Breast epithelium (tissue), 3 donors: ENCODE measurements at regions not wholly inside any gene's neighbourhood (a gene's known extent, or its start where the extent isn't known, plus 50 kb on each side); places are given as distances from the start of the nearest gene placed in this dataset.

ENCODE experiments used
- CTCF ChIP-seq, 3 donors: fragments of 450-650 bp; IDR thresholded peaks; one replicate each; pipeline ENCODE4 v1.5.1; 2016 to 2017; ENCODE audit warnings: antibody characterized with exemption in 3 of 3, mild to moderate bottlenecking in 3 of 3, moderate library complexity in 3 of 3
- POLR2A ChIP-seq: fragments of 450-650 bp; IDR thresholded peaks from one replicate; pipeline ENCODE4 v1.6.1; 2016; ENCODE audit warnings: antibody characterized with exemption, mild to moderate bottlenecking, moderate library complexity

DNA sequence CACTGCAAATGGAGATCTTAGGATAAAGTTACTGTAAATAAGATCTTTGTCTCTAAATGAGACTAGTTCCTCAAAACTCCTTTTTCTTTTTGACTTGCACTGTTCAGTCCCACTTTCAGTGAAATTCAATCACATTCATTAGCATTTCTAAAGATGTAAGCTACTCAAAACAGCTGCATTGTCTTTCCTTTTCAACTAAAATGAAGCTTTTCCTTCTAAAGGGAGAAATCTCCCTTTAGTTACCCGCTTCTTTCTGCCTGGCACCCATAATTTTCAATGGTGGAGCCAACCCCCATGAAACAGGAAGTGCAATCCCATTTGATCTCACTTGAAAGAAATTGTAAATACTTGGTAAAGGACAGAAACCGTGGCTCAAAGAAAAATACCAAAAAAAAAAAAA is 387.4 kb upstream of the PKN2 start:
- TF ChIP-seq CTCF (IDR thresholded peaks at IDR 0.05): no peak
- no peak for TF ChIP-seq POLR2A
